ENCODE measurements at regions not wholly inside any gene's neighbourhood (a gene's known extent, or its start where the extent isn't known, plus 50 kb on each side); places are given as distances from the start of the nearest gene placed in this dataset.

- no peaks in the 10 kb centered on the region for H4K20me1 ChIP-seq (ENCODE audit: insufficient read depth, low read depth, low read length)
- no peak overlapping the region for H3K4me2 ChIP-seq (ENCODE audit: low read depth, low read length, poor library complexity, severe bottlenecking)
- H3K9ac ChIP-seq (ENCODE audit: low read length), result no peak overlapping the region
- H3K4me1 ChIP-seq (ENCODE audit: low read length), result no peaks in the 10 kb centered on the region
- H3K9me3 ChIP-seq (ENCODE audit: low read length), result no peaks in the 10 kb centered on the region
- no peak overlapping the region for H3K4me3 ChIP-seq (ENCODE audit: low read length)
- H3K9me2 ChIP-seq (replicated peaks; ENCODE audit: insufficient read depth, low read length), result no peaks in the 10 kb centered on the region
- no peak overlapping the region for H3K27ac ChIP-seq (ENCODE audit: low read length)
- no peaks in the 10 kb centered on the region for H3K27me3 ChIP-seq (ENCODE audit: low read length)
- no peaks in the 10 kb centered on the region for H3K36me3 ChIP-seq (ENCODE audit: insufficient read depth, low read length)
- DNase-seq, result peak; percentile 54
- H2AFZ ChIP-seq (ENCODE audit: low read length), result no peak overlapping the region
- H3K79me2 ChIP-seq (ENCODE audit: low read length), result no peaks in the 10 kb centered on the region
Observed at GRCh38 chrX:100512471-100512870, 72.3 kb upstream of the TNMD start.

DNA sequence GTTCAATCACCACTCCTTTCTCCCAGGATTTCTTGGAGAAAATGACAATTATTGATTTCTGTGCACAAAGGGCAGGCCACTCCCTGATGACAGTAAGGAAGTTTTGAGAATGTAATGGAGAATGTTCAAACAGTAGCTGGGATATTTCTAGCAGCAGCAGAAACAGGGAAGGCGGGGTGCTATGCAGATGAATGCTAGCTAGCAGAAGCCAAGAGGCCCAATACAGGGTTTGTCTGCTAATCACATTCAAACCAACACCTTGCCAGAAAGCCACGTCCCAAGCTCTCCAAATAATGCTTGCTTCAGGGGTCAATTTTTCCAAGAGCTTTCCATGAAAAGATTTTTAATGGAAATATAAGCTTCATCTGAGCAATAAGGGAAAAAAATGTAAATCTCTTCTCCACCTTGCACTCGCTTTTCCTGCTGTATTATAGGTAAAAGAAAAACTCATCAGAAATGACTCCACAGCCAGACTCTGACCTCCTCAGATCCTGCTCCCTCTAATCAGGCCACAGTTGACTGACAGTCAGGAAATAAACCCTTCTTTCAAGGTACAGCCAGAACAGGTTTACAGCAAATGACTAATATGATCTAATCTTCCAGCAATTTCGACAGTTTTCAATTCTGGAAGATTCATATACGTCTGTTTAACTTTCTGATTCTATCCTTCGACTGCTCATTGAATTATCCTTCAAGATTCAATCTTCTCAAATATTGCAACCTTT is 84.7 kb upstream of the PCDH19 start:
- no peak overlapping the region for H2AFZ ChIP-seq (ENCODE audit: low read length)
- no peaks in the 10 kb centered on the region for H3K9me2 ChIP-seq (replicated peaks; ENCODE audit: insufficient read depth, low read length)
- H3K4me2 ChIP-seq (ENCODE audit: low read depth, low read length, poor library complexity, severe bottlenecking), result no peak overlapping the region
- H3K9ac ChIP-seq (ENCODE audit: low read length), result no peak overlapping the region
- no peak overlapping the region for H3K4me3 ChIP-seq (ENCODE audit: low read length)
- H4K20me1 ChIP-seq (ENCODE audit: insufficient read depth, low read depth, low read length), result no peaks in the 10 kb centered on the region
- no peaks in the 10 kb centered on the region for H3K36me3 ChIP-seq (ENCODE audit: insufficient read depth, low read length)
- no peaks in the 10 kb centered on the region for H3K27me3 ChIP-seq (ENCODE audit: low read length)
- no peaks in the 10 kb centered on the region for H3K4me1 ChIP-seq (ENCODE audit: low read length)
- DNase-seq, result no peak
- H3K9me3 ChIP-seq (ENCODE audit: low read length), result no peaks in the 10 kb centered on the region
- H3K27ac ChIP-seq (ENCODE audit: low read length), result no peak overlapping the region
- H3K79me2 ChIP-seq (ENCODE audit: low read length), result no peaks in the 10 kb centered on the region

DNA sequence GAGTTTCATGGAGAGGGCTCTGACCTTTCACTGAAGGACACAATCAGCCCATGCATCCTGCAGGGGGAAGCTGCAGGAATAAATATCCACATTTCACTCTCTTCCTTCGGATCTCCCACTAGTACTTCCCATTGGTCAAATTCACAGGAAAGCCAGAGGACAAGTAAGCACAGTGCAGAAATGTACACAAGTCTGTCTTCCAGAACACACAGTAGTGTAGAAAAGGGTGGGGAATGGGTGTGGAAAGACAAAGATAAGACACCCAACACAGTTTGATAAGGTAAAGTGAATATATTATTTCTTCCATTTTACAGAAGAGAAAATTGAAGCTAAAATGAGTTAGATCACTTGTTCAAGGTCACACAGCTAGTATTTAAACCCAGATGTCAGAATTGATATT is 81.1 kb upstream of the PCDH19 start:
- no peak overlapping the region for H3K9ac ChIP-seq (ENCODE audit: low read length)
- no peak for DNase-seq
- no peaks in the 10 kb centered on the region for H3K9me2 ChIP-seq (replicated peaks; ENCODE audit: insufficient read depth, low read length)
- no peak overlapping the region for H3K27ac ChIP-seq (ENCODE audit: low read length)
- H4K20me1 ChIP-seq (ENCODE audit: insufficient read depth, low read depth, low read length), result no peaks in the 10 kb centered on the region
- no peak overlapping the region for H3K4me2 ChIP-seq (ENCODE audit: low read depth, low read length, poor library complexity, severe bottlenecking)
- no peaks in the 10 kb centered on the region for H3K27me3 ChIP-seq (ENCODE audit: low read length)
- no peaks in the 10 kb centered on the region for H3K9me3 ChIP-seq (ENCODE audit: low read length)
- H3K36me3 ChIP-seq (ENCODE audit: insufficient read depth, low read length), result no peaks in the 10 kb centered on the region
- no peak overlapping the region for H3K4me3 ChIP-seq (ENCODE audit: low read length)
- no peaks in the 10 kb centered on the region for H3K79me2 ChIP-seq (ENCODE audit: low read length)
- no peak overlapping the region for H2AFZ ChIP-seq (ENCODE audit: low read length)
- H3K4me1 ChIP-seq (ENCODE audit: low read length), result no peaks in the 10 kb centered on the region

DNA sequence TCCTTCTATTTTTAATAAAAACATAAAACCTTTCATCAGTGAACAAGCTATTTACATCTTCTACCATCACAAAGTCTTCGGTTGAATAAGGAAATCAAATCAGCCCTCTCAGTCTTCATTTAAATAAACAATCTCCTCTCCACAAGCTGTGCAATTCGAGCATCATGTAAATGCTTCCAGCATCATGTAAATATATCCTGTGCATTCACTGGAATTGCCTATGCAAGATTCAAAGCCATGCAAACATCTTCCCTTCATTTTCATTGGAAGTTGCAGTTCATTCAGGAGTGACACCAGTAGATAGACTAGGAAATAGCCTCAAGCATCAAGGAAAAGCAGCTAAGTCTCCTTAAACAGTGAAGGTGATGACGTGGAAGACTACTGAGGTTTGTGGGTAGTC is 77.7 kb upstream of the PCDH19 start:
- DNase-seq, result no peak
- Histone ChIP-seq H3K36me3 (ENCODE audit: insufficient read depth, low read length) (no peaks in the 10 kb centered on the region), H3K4me3 (ENCODE audit: low read length) (no peak overlapping the region), H2AFZ (ENCODE audit: low read length) (no peak overlapping the region), H4K20me1 (ENCODE audit: insufficient read depth, low read depth, low read length) (no peaks in the 10 kb centered on the region), H3K4me1 (ENCODE audit: low read length) (no peaks in the 10 kb centered on the region), H3K9me3 (ENCODE audit: low read length) (no peaks in the 10 kb centered on the region), H3K9me2 (replicated peaks; ENCODE audit: insufficient read depth, low read length) (no peaks in the 10 kb centered on the region), H3K79me2 (ENCODE audit: low read length) (no peaks in the 10 kb centered on the region), H3K4me2 (ENCODE audit: low read depth, low read length, poor library complexity, severe bottlenecking) (no peak overlapping the region), H3K27me3 (ENCODE audit: low read length) (no peaks in the 10 kb centered on the region), H3K27ac (ENCODE audit: low read length) (no peak overlapping the region), H3K9ac (ENCODE audit: low read length) (no peak overlapping the region)

DNA sequence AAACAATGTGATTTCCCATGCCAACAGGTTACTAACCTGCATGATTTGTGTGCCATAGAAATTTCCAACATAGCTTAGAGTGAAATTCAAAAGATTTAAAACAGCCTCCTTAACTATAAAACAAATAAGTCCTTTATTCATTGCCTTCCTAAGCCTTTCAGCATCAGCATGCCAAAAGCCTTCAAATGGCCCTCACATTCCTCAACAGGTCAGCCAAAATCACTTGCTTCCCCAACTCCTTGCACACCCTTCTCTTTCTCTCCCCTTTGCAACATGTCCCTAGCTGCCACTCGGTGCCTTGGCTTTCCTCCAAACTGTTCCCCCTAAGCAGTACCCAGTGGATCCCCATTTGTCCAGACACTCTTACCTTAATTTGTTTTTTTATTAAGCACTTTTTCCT is 74.9 kb upstream of the PCDH19 start:
- no peaks in the 10 kb centered on the region for H3K4me1 ChIP-seq (ENCODE audit: low read length)
- H3K27ac ChIP-seq (ENCODE audit: low read length), result no peak overlapping the region
- H3K27me3 ChIP-seq (ENCODE audit: low read length), result no peaks in the 10 kb centered on the region
- no peaks in the 10 kb centered on the region for H3K9me2 ChIP-seq (replicated peaks; ENCODE audit: insufficient read depth, low read length)
- H3K9me3 ChIP-seq (ENCODE audit: low read length), result no peaks in the 10 kb centered on the region
- no peaks in the 10 kb centered on the region for H3K79me2 ChIP-seq (ENCODE audit: low read length)
- H4K20me1 ChIP-seq (ENCODE audit: insufficient read depth, low read depth, low read length), result no peaks in the 10 kb centered on the region
- no peak for DNase-seq
- H3K4me3 ChIP-seq (ENCODE audit: low read length), result no peak overlapping the region
- H3K9ac ChIP-seq (ENCODE audit: low read length), result no peak overlapping the region
- no peaks in the 10 kb centered on the region for H3K36me3 ChIP-seq (ENCODE audit: insufficient read depth, low read length)
- no peak overlapping the region for H3K4me2 ChIP-seq (ENCODE audit: low read depth, low read length, poor library complexity, severe bottlenecking)
- no peak overlapping the region for H2AFZ ChIP-seq (ENCODE audit: low read length)

- H3K27ac ChIP-seq (ENCODE audit: low read length), result no peak overlapping the region
- H4K20me1 ChIP-seq (ENCODE audit: insufficient read depth, low read depth, low read length), result no peaks in the 10 kb centered on the region
- H3K79me2 ChIP-seq (ENCODE audit: low read length), result no peaks in the 10 kb centered on the region
- H3K4me1 ChIP-seq (ENCODE audit: low read length), result no peaks in the 10 kb centered on the region
- H3K36me3 ChIP-seq (ENCODE audit: insufficient read depth, low read length), result no peaks in the 10 kb centered on the region
- H3K4me3 ChIP-seq (ENCODE audit: low read length), result no peak overlapping the region
- no peaks in the 10 kb centered on the region for H3K9me3 ChIP-seq (ENCODE audit: low read length)
- no peaks in the 10 kb centered on the region for H3K27me3 ChIP-seq (ENCODE audit: low read length)
- H3K4me2 ChIP-seq (ENCODE audit: low read depth, low read length, poor library complexity, severe bottlenecking), result no peak overlapping the region
- DNase-seq, result no peak
- H2AFZ ChIP-seq (ENCODE audit: low read length), result no peak overlapping the region
- H3K9ac ChIP-seq (ENCODE audit: low read length), result no peak overlapping the region
- H3K9me2 ChIP-seq (replicated peaks; ENCODE audit: insufficient read depth, low read length), result no peaks in the 10 kb centered on the region
Observed at GRCh38 chrX:100479329-100479728, 69.3 kb upstream of the PCDH19 start.

DNA sequence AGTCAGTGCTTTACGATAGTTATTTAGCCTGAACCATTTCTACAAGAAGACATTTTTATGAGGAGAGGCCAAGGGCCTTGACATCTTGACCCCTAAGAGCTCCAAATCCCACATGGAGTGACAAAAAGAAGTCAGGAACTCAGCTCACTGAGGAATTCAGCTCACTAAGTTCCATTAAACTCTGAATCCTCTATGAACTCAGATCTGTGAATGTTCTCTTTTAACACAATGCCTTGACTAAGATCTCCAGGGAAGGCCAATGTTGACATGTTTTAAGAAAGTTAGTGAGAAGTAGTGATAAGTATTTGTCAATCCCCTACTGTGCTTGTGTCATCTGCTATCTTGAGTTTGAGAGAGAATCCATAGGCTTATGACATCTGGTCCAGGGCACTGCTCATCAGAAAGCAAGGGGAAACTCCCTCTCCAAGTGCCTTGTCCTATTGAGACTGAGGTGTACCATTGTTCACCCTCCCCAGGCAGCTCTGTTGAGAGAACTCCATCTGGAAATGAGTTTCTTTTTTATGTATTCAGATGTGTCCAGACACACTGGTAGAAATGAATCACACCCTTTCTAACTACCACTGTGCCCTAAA is 68.7 kb upstream of the PCDH19 start:
- no peak overlapping the region for H3K9ac ChIP-seq (ENCODE audit: low read length)
- no peaks in the 10 kb centered on the region for H3K4me1 ChIP-seq (ENCODE audit: low read length)
- H3K79me2 ChIP-seq (ENCODE audit: low read length), result no peaks in the 10 kb centered on the region
- no peaks in the 10 kb centered on the region for H3K9me3 ChIP-seq (ENCODE audit: low read length)
- no peak overlapping the region for H2AFZ ChIP-seq (ENCODE audit: low read length)
- H3K9me2 ChIP-seq (replicated peaks; ENCODE audit: insufficient read depth, low read length), result no peaks in the 10 kb centered on the region
- no peak overlapping the region for H3K27ac ChIP-seq (ENCODE audit: low read length)
- H3K4me3 ChIP-seq (ENCODE audit: low read length), result no peak overlapping the region
- H4K20me1 ChIP-seq (ENCODE audit: insufficient read depth, low read depth, low read length), result no peaks in the 10 kb centered on the region
- no peaks in the 10 kb centered on the region for H3K36me3 ChIP-seq (ENCODE audit: insufficient read depth, low read length)
- no peak for DNase-seq
- no peaks in the 10 kb centered on the region for H3K27me3 ChIP-seq (ENCODE audit: low read length)
- H3K4me2 ChIP-seq (ENCODE audit: low read depth, low read length, poor library complexity, severe bottlenecking), result no peak overlapping the region

- Histone ChIP-seq H3K79me2 (ENCODE audit: low read length) (no peaks in the 10 kb centered on the region), H3K27ac (ENCODE audit: low read length) (no peak overlapping the region), H3K9me2 (replicated peaks; ENCODE audit: insufficient read depth, low read length) (no peaks in the 10 kb centered on the region), H4K20me1 (ENCODE audit: insufficient read depth, low read depth, low read length) (no peaks in the 10 kb centered on the region), H3K9ac (ENCODE audit: low read length) (no peak overlapping the region), H3K9me3 (ENCODE audit: low read length) (no peaks in the 10 kb centered on the region), H3K4me2 (ENCODE audit: low read depth, low read length, poor library complexity, severe bottlenecking) (no peak overlapping the region), H2AFZ (ENCODE audit: low read length) (no peak overlapping the region), H3K27me3 (ENCODE audit: low read length) (no peaks in the 10 kb centered on the region), H3K36me3 (ENCODE audit: insufficient read depth, low read length) (no peaks in the 10 kb centered on the region), H3K4me1 (ENCODE audit: low read length) (no peaks in the 10 kb centered on the region), H3K4me3 (ENCODE audit: low read length) (no peak overlapping the region)
- DNase-seq, result no peak
Observed at GRCh38 chrX:100477958-100478357, 67.9 kb upstream of the PCDH19 start.
